SK-N-SH treated with all-trans-retinoic acid at 6 μM for 48 hours (cell line): ENCODE measurements at regions not wholly inside any gene's neighbourhood (a gene's known extent, or its start where the extent isn't known, plus 50 kb on each side); places are given as distances from the start of the nearest gene placed in this dataset.
A peak's percentile ranks its signal among the peaks of the same experiment; 100 is the strongest.

Experiments used
- ATAC-seq: fragments of 200-7000 bp; cut with Tn5 transposase; 3 replicates; pipeline ENCODE4 v1.9.1; 2020; ENCODE audit warnings: mild to moderate bottlenecking, moderate library complexity
- ARNTL ChIP-seq: fragments of 450-650 bp; formaldehyde crosslinking; IDR thresholded peaks from 2 replicates; pipeline ENCODE4 v1.5.0; 2020; ENCODE audit warnings: low read depth, mild to moderate bottlenecking, moderate library complexity, borderline replicate concordance
- BACH2 ChIP-seq: fragments of 250-450 bp; sonication (Bioruptor Pico); IDR thresholded peaks from 2 replicates; pipeline ENCODE4 v1.9.0; 2021; ENCODE audit warnings: mild to moderate bottlenecking, borderline replicate concordance
- ESRRG ChIP-seq: fragments of 250-450 bp; sonication (Bioruptor Pico); IDR thresholded peaks from 2 replicates; pipeline ENCODE4 v1.6.1; 2021; ENCODE audit warnings: mild to moderate bottlenecking
- GLIS3 ChIP-seq: fragments of 250-450 bp; sonication (Bioruptor Pico); IDR thresholded peaks from 2 replicates; pipeline ENCODE4 v1.5.0; 2020; ENCODE audit warnings: mild to moderate bottlenecking, moderate library complexity
- OSR1 ChIP-seq: fragments of 250-450 bp; sonication (Bioruptor Pico); IDR thresholded peaks from 2 replicates; pipeline ENCODE4 v1.8.0; 2022; ENCODE audit warnings: moderate library complexity, mild to moderate bottlenecking, inconsistent platforms
- RARB ChIP-seq: fragments of 250-450 bp; sonication (Bioruptor Pico); IDR thresholded peaks from 2 replicates; pipeline ENCODE4 v1.8.0; 2021; ENCODE audit warnings: mild to moderate bottlenecking, moderate library complexity
- SNAI2 ChIP-seq: fragments of 250-450 bp; sonication (Bioruptor Pico); IDR thresholded peaks from 2 replicates; pipeline ENCODE4 v1.5.0; 2020; ENCODE audit warnings: mild to moderate bottlenecking, moderate library complexity
- TCF4 ChIP-seq: fragments of 250-450 bp; sonication (Bioruptor Pico); IDR thresholded peaks from 2 replicates; pipeline ENCODE4 v1.8.0; 2021; ENCODE audit warnings: mild to moderate bottlenecking, moderate library complexity, borderline replicate concordance
- TOX ChIP-seq: fragments of 250-450 bp; sonication (Bioruptor Pico); IDR thresholded peaks from 2 replicates; pipeline ENCODE4 v1.8.0; 2021; ENCODE audit warnings: mild to moderate bottlenecking, moderate library complexity, borderline replicate concordance
- TSHZ2 ChIP-seq: fragments of 250-450 bp; sonication (Bioruptor Pico); IDR thresholded peaks from 2 replicates; pipeline ENCODE4 v1.5.0; 2020; ENCODE audit warnings: mild to moderate bottlenecking, moderate library complexity
- ZC3H10 ChIP-seq: fragments of 250-450 bp; sonication (Bioruptor Pico); IDR thresholded peaks from 2 replicates; pipeline ENCODE4 v1.5.1; 2021; ENCODE audit warnings: mild to moderate bottlenecking, moderate library complexity
- ZFP3 ChIP-seq: fragments of 250-450 bp; sonication (Bioruptor Pico); IDR thresholded peaks from 2 replicates; pipeline ENCODE4 v1.5.0; 2020; ENCODE audit warnings: mild to moderate bottlenecking, moderate library complexity
- ZNF565 ChIP-seq: fragments of 450-650 bp; formaldehyde crosslinking; conservative IDR thresholded peaks from 2 replicates; pipeline ENCODE4 v1.5.0; 2020; ENCODE audit warnings: low read depth, mild to moderate bottlenecking, moderate library complexity
- ZNF8 ChIP-seq: fragments of 450-650 bp; formaldehyde crosslinking; IDR thresholded peaks from 2 replicates; pipeline ENCODE4 v1.5.0; 2020; ENCODE audit warnings: mild to moderate bottlenecking, moderate library complexity
- TF ChIP-seq, protein P1 (sequence below): fragments of 250-450 bp; sonication (Bioruptor Pico); IDR thresholded peaks from 2 replicates; pipeline ENCODE4 v1.8.0; 2020; ENCODE audit warnings: mild to moderate bottlenecking, moderate library complexity, borderline replicate concordance
- TF ChIP-seq, protein P2 (sequence below): fragments of 250-450 bp; sonication (Bioruptor Pico); IDR thresholded peaks from 2 replicates; pipeline ENCODE4 v1.5.1; 2020; ENCODE audit warnings: low read depth, mild to moderate bottlenecking, moderate library complexity

DNA sequence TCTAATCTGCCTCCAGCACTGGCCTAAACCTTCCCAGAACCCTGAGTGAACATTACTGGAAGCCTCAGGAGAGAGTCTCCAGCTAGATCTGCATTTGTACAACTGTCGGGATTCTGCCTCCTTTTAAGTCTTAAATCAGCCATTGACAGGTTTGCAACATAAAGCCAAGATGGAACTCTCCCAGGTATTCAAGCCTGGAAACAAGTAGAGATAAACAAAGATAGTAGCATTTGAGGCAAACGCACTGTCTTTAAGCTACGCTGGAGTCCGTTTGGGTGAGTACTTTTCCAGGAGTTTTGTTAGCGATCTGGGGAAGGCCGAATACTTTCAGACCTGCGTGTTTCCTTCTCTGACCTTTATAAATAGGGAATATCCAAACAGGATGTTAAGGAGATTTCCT lies 317.2 kb upstream of the FZD8 start:
- no peak for TF ChIP-seq BACH2 (CRISPR knock-in tag)
- no peak for TF ChIP-seq OSR1
- TF ChIP-seq TOX (CRISPR knock-in tag), result no peak
- no peak for TF ChIP-seq ESRRG (CRISPR knock-in tag)
- no peak for TF ChIP-seq TCF4
- no peak for TF ChIP-seq GLIS3
- TF ChIP-seq TSHZ2, result no peak
- ATAC-seq, result no peak

DNA sequence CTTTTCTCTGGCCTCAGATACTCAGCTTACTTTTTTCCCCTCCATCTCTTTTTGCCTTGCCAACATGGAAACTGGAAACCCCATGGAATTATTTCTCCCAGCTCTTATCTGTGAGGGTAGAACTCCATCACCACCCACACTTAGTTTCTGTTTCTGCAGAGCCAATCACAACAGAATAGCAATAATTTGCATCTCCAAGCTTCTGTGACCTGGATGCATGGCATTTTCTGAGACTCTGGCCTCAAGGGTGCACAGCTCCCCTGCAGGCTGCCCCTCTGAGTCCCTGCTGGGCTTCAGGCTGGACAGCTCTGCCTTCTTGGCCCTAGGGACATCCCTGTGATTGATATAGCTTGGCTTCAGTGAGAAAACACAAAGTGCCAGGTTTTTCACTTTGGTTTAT lies 316.5 kb upstream of the FZD8 start:
- ATAC-seq, result peak; percentile 57

DNA sequence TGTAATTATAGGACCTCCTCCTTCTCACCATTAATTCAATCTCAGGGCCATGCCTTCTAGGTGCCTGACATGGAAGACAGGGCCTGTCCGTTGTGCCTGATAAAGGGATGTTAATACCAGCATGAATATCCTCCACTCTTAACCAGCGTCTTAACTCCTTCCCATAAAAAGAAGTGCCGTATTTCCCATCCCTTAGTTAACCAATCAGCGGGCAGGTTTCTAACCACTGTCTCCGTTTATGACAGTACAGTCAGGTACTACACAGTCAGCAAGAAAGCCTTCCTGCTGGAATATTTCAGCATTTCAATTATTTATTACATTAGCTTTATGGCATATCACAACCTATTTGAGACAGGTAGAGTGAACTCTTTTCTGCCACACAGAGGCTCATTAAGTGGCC lies 308.6 kb upstream of the FZD8 start:
- ATAC-seq, result no peak
- TF ChIP-seq SNAI2 (CRISPR knock-in tag) (no peak), ZFP3 (CRISPR knock-in tag) (no peak), TSHZ2 (no peak)

GRCh38 chr10:35950226-35950625 lies 308.1 kb upstream of the FZD8 start:
- no peak for TF ChIP-seq OSR1
- ATAC-seq, result no peak

DNA sequence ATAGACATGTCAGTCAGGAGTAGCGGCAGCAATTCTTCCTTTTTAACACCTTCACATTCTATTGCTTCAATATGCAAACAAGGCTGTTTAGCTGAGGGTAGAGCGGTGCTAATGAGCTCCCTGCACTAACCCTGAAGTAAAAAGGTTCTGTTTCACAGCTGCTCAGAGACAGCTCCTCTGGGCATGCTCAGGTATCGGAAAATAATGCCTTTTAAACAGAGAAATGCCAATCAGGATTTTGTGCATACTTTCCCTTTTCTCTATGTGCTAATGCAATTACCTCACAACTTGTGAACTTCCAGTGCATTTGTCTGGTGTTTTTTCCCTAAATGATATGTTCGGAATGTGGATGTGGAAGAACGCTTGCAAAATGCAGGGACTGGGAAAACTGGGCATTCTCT lies 307.7 kb upstream of the FZD8 start:
- TF ChIP-seq ESRRG (CRISPR knock-in tag) (no peak), ZNF8 (CRISPR knock-in tag) (no peak), RARB (CRISPR knock-in tag) (no peak), SNAI2 (CRISPR knock-in tag) (no peak), ARNTL (CRISPR knock-in tag) (no peak), ZC3H10 (CRISPR knock-in tag) (no peak)
- TF ChIP-seq, protein P1, sequence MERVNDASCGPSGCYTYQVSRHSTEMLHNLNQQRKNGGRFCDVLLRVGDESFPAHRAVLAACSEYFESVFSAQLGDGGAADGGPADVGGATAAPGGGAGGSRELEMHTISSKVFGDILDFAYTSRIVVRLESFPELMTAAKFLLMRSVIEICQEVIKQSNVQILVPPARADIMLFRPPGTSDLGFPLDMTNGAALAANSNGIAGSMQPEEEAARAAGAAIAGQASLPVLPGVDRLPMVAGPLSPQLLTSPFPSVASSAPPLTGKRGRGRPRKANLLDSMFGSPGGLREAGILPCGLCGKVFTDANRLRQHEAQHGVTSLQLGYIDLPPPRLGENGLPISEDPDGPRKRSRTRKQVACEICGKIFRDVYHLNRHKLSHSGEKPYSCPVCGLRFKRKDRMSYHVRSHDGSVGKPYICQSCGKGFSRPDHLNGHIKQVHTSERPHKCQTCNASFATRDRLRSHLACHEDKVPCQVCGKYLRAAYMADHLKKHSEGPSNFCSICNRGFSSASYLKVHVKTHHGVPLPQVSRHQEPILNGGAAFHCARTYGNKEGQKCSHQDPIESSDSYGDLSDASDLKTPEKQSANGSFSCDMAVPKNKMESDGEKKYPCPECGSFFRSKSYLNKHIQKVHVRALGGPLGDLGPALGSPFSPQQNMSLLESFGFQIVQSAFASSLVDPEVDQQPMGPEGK, result no peak
- TF ChIP-seq, protein P2, sequence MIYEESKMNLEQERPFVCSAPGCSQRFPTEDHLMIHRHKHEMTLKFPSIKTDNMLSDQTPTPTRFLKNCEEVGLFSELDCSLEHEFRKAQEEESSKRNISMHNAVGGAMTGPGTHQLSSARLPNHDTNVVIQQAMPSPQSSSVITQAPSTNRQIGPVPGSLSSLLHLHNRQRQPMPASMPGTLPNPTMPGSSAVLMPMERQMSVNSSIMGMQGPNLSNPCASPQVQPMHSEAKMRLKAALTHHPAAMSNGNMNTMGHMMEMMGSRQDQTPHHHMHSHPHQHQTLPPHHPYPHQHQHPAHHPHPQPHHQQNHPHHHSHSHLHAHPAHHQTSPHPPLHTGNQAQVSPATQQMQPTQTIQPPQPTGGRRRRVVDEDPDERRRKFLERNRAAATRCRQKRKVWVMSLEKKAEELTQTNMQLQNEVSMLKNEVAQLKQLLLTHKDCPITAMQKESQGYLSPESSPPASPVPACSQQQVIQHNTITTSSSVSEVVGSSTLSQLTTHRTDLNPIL (CRISPR knock-in tag), result no peak
- no peak for ATAC-seq

GRCh38 chr10:35946556-35946955 lies 304.5 kb upstream of the FZD8 start:
- TF ChIP-seq RARB (CRISPR knock-in tag), result no peak
- no peak for TF ChIP-seq BACH2 (CRISPR knock-in tag)
- TF ChIP-seq ZNF565 (CRISPR knock-in tag), result no peak
- no peak for TF ChIP-seq ESRRG (CRISPR knock-in tag)
- TF ChIP-seq ZFP3 (CRISPR knock-in tag), result no peak
- TF ChIP-seq, protein P1, result no peak
- TF ChIP-seq ARNTL (CRISPR knock-in tag), result no peak
- TF ChIP-seq, all 23 proteins: peak for 0
- ATAC-seq, result no peak
